B cell (primary cell): ENCODE measurements at regions not wholly inside any gene's neighbourhood (a gene's known extent, or its start where the extent isn't known, plus 50 kb on each side); places are given as distances from the start of the nearest gene placed in this dataset.

ENCODE experiments used
- ATAC-seq: fragments of 200-7000 bp; cut with Tn5 transposase; one replicate; pipeline ENCODE4 v1.10.0; 2021; ENCODE audit warnings: low read depth, mild to moderate bottlenecking, moderate number of reproducible peaks, moderate library complexity
- CTCF ChIA-PET: fragments of 350-600 bp; sonication (Branson Sonifier 250); formaldehyde crosslinking; loops from one replicate; lab custom pipeline; 2021; ENCODE audit warnings: antibody characterized with exemption, inconsistent platforms; lab: Charles Lee
- POLR2A ChIA-PET: fragments of 350-600 bp; sonication (Branson Sonifier 250); formaldehyde crosslinking; loops from one replicate; lab custom pipeline; 2021; ENCODE audit warnings: antibody characterized with exemption; lab: Charles Lee
- DNase-seq: peaks from one replicate; pipeline ENCODE4 v3.0.0; 2013
- H2AFZ ChIP-seq: 2 replicates; pipeline ENCODE4 v1.6.1; 2012; ENCODE audit warnings: mild to moderate bottlenecking, low read depth, low read length; ENCODE audit not compliant: insufficient read depth, poor library complexity, severe bottlenecking
- H3K27ac ChIP-seq, 2 donors: 1 replicate in 1 of 2; 2 replicates in 1 of 2; pipeline ENCODE4 v1.5.1; 2012 to 2013; ENCODE audit warnings: low read length in 2 of 2, mild to moderate bottlenecking in 2 of 2, moderate library complexity in 1 of 2
- H3K27me3 ChIP-seq, 4 experiments: fragments of 200-600 bp in 1 of 4; sonication (generic) in 1 of 4; replicated peaks in 1 of 4; 1 replicate in 2 of 4; 2 replicates in 2 of 4; pipeline versions ENCODE4 v1.6.1 to v1.7.0; 2013 to 2016; ENCODE audit warnings: low read length in 3 of 4, mild to moderate bottlenecking in 2 of 4, mixed read lengths in 1 of 4, moderate library complexity in 1 of 4; ENCODE audit not compliant: insufficient read depth in 4 of 4, control insufficient read depth in 3 of 4; ENCODE audit errors: control extremely low read depth in 1 of 4
- H3K36me3 ChIP-seq, 2 experiments: replicated peaks in 1 of 2; 1 replicate in 1 of 2; 2 replicates in 1 of 2; pipeline versions ENCODE4 v1.6.1 to v1.7.1; 2013; ENCODE audit warnings: low read length in 1 of 2; ENCODE audit not compliant: insufficient read depth in 2 of 2, control insufficient read depth in 1 of 2; ENCODE audit errors: control extremely low read depth in 1 of 2, extremely low read depth in 1 of 2
- H3K4me1 ChIP-seq, 2 donors: fragments of 200-600 bp in 1 of 2; sonication (generic) in 1 of 2; 1 replicate in 1 of 2; 2 replicates in 1 of 2; pipeline versions ENCODE4 v1.5.1 to v1.6.1; 2013 to 2017; ENCODE audit warnings: low read length in 2 of 2; ENCODE audit not compliant: control insufficient read depth in 2 of 2, insufficient read depth in 2 of 2
- H3K4me2 ChIP-seq: replicated peaks from 2 replicates; pipeline ENCODE3; 2012; ENCODE audit warnings: mild to moderate bottlenecking, low read depth, low read length; ENCODE audit not compliant: poor library complexity, severe bottlenecking
- H3K4me3 ChIP-seq, 5 experiments: fragments of 200-600 bp in 1 of 5; sonication (generic) in 1 of 5; 1 replicate in 3 of 5; 2 replicates in 2 of 5; pipeline versions ENCODE4 v1.5.1 to v1.7.0; 2011 to 2016; ENCODE audit warnings: low read length in 4 of 5, mild to moderate bottlenecking in 4 of 5, low read depth in 2 of 5, control low read depth in 1 of 5, moderate library complexity in 1 of 5; ENCODE audit not compliant: insufficient read depth in 1 of 5; ENCODE audit errors: control extremely low read depth in 1 of 5, extremely low read depth in 1 of 5
- H3K79me2 ChIP-seq: fragments of 200-600 bp; sonication (generic); one replicate; pipeline ENCODE4 v1.6.0; 2016; ENCODE audit warnings: low read length; ENCODE audit not compliant: control insufficient read depth, insufficient read depth
- H3K9ac ChIP-seq: fragments of 200-600 bp; sonication (generic); 2 replicates; pipeline ENCODE4 v1.6.1; 2017; ENCODE audit warnings: mild to moderate bottlenecking, low read length, moderate library complexity
- H3K9me3 ChIP-seq, 3 donors: one replicate each; pipeline versions ENCODE4 v1.6.1 to v1.7.1; 2013; ENCODE audit warnings: low read length in 2 of 3; ENCODE audit not compliant: control insufficient read depth in 2 of 3, insufficient read depth in 1 of 3; ENCODE audit errors: control extremely low read depth in 1 of 3
- H4K20me1 ChIP-seq: 2 replicates; pipeline ENCODE4 v1.6.0; 2012; ENCODE audit warnings: mild to moderate bottlenecking, low read length; ENCODE audit not compliant: insufficient read depth, control insufficient read depth, poor library complexity, severe bottlenecking
- H3K27ac Mint-ChIP-seq: one replicate; pipeline ENCODE4 v1.8.0; 2021; ENCODE audit warnings: mixed read lengths
- H3K27me3 Mint-ChIP-seq: one replicate; pipeline ENCODE4 v1.8.0; 2021; ENCODE audit warnings: mixed read lengths
- H3K4me1 Mint-ChIP-seq: one replicate; pipeline ENCODE4 v1.8.0; 2021; ENCODE audit warnings: mixed read lengths
- H3K4me3 Mint-ChIP-seq: one replicate; pipeline ENCODE4 v1.8.0; 2021; ENCODE audit warnings: mixed read lengths
- H3K9me3 Mint-ChIP-seq: one replicate; pipeline ENCODE4 v1.8.0; 2022; ENCODE audit warnings: mixed read lengths; ENCODE audit not compliant: insufficient read depth
- EZH2 ChIP-seq: IDR thresholded peaks from 2 replicates; pipeline ENCODE4 v1.6.1; 2012; ENCODE audit warnings: borderline replicate concordance, low read depth, mild to moderate bottlenecking, moderate library complexity, low read length; ENCODE audit not compliant: insufficient read depth, poor library complexity, severe bottlenecking
- WGBS: methylation state at CpG from one replicate; pipeline ENCODE4 v1.1.5; 2013; ENCODE audit warnings: missing lambda C conversion rate; ENCODE audit not compliant: insufficient coverage; 5-methylcytosine and 5-hydroxymethylcytosine counted together
- intact Hi-C: fragments of 100-400 bp; cut with micrococcal nuclease; formaldehyde crosslinking; loops from one replicate; pipeline ENCODE4 v1.10.0; 2022
- TF ChIP-seq, protein P1 (sequence below): fragments of 200-600 bp; IDR thresholded peaks from one replicate; pipeline ENCODE4 v1.8.0; 2022; ENCODE audit warnings: antibody characterized with exemption, mild to moderate bottlenecking

DNA sequence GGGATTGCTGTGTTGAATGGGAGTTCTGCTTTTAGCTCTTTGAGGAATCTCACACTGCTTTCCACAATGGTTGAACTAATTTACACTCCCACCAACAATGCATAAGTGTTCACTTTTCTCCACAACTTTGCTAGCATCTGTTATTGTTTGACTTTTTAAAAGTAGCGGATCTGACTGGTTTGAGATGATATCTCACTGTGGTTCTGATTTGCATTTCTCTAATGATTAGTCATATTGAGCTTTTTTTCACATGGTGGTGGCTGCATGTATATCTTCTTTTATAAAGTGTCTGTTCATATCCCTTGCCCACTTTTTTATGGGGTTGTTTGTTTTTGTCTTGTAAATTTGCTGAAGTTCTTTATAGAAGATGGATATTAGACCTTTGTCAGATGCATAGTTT is 588.3 kb upstream of the ADGRB3 start:
- Histone ChIP-seq H3K79me2 (no peaks in the 10 kb centered on the region), H3K9me3 (no peaks in the 10 kb centered on the region), H3K4me2 (no peak overlapping the region), H3K36me3 (no peaks in the 10 kb centered on the region), H4K20me1 (no peaks in the 10 kb centered on the region), H3K27ac (no peak overlapping the region), H3K9ac (no peak overlapping the region), H3K4me1 (no peaks in the 10 kb centered on the region), H3K4me3 (no peak overlapping the region), H2AFZ (no peak overlapping the region), H3K27me3 (no peaks in the 10 kb centered on the region)
- ATAC-seq (no peak), DNase-seq (no peak)
- WGBS: no CpG with 5 or more reads among the region's 1 CpG
- intact Hi-C loops: no loop called here
- Mint-ChIP-seq H3K4me1 (no peaks in the 10 kb centered on the region), H3K9me3 (peaks cover 2% of the 10 kb centered on the region), H3K27ac (no peak overlapping the region), H3K4me3 (no peak overlapping the region), H3K27me3 (no peaks in the 10 kb centered on the region)
- ChIA-PET POLR2A (no interaction called here), CTCF (no interaction called here)
- no peak for TF ChIP-seq EZH2
- TF ChIP-seq, protein P1, sequence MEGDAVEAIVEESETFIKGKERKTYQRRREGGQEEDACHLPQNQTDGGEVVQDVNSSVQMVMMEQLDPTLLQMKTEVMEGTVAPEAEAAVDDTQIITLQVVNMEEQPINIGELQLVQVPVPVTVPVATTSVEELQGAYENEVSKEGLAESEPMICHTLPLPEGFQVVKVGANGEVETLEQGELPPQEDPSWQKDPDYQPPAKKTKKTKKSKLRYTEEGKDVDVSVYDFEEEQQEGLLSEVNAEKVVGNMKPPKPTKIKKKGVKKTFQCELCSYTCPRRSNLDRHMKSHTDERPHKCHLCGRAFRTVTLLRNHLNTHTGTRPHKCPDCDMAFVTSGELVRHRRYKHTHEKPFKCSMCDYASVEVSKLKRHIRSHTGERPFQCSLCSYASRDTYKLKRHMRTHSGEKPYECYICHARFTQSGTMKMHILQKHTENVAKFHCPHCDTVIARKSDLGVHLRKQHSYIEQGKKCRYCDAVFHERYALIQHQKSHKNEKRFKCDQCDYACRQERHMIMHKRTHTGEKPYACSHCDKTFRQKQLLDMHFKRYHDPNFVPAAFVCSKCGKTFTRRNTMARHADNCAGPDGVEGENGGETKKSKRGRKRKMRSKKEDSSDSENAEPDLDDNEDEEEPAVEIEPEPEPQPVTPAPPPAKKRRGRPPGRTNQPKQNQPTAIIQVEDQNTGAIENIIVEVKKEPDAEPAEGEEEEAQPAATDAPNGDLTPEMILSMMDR: no peak

DNA sequence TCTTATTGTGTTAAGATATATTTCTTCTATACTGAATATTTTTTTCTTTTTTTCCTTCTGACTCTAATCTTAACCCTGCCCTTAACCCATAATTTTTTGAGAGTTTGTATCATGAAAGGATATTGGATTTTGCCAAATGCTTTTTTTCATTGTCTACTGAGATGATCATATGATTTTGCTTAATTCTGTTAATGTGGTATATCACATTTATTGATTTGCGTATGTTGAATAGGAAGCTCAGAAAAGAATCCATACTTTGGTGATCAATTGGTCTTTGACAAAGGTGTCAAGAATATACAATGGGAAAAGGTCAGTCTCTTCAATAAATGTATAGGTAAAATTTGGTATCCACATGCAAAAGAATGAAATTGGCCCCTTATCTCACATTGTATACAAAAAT is 588.8 kb upstream of the ADGRB3 start:
- Histone ChIP-seq H3K79me2 (no peaks in the 10 kb centered on the region), H2AFZ (no peak overlapping the region), H3K4me2 (no peak overlapping the region), H4K20me1 (no peaks in the 10 kb centered on the region), H3K36me3 (no peaks in the 10 kb centered on the region), H3K27ac (no peak overlapping the region), H3K27me3 (no peaks in the 10 kb centered on the region), H3K9ac (no peak overlapping the region), H3K9me3 (no peaks in the 10 kb centered on the region), H3K4me1 (no peaks in the 10 kb centered on the region), H3K4me3 (no peak overlapping the region)
- Mint-ChIP-seq H3K9me3 (peaks cover 2% of the 10 kb centered on the region), H3K4me3 (no peak overlapping the region), H3K27ac (no peak overlapping the region), H3K4me1 (no peaks in the 10 kb centered on the region), H3K27me3 (no peaks in the 10 kb centered on the region)
- DNase-seq (no peak), ATAC-seq (no peak)
- no peak for TF ChIP-seq EZH2
- TF ChIP-seq, protein P1: no peak
- CTCF ChIA-PET: no interaction called here
- POLR2A ChIA-PET: no interaction called here
- WGBS: no CpG with 5 or more reads among the region's 1 CpG
- intact Hi-C loops: no loop called here
